ENCODE measurements at regions not wholly inside any gene's neighbourhood (a gene's known extent, or its start where the extent isn't known, plus 50 kb on each side); places are given as distances from the start of the nearest gene placed in this dataset.

DNA sequence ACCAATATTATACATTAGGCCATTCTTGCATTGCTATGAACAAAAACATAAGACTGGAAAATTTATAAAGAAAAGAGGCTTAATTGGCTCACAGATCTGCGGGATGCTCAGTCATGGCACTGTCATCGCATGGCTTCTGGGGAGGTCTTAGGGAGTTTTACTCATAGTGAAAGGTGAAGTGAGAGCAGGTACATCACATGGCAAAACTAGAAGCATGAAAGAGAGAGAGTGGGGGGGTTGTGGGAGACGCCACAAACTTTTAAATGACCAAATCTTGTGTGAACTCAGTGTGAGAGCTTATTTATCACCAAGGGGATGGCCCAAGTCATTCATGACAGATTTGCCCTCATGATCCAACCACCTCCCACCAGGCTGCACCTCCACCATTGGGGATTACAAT is 398.3 kb upstream of the EDIL3 start:
- TF ChIP-seq POLR2A (IDR thresholded peaks at IDR 0.05; ENCODE audit: insufficient read depth in 1 of 2, low read depth in 2 of 2, low read length in 2 of 2) (no peak), EP300 (IDR thresholded peaks at IDR 0.05; ENCODE audit: low read depth in 2 of 2, low read length in 2 of 2) (no peak), EP300 (CRISPR knock-in tag; IDR thresholded peaks at IDR 0.05; ENCODE audit: borderline replicate concordance) (no peak), ZNF556 (CRISPR knock-in tag; IDR thresholded peaks at IDR 0.05; ENCODE audit: borderline replicate concordance) (no peak), DPF2 (CRISPR knock-in tag; IDR thresholded peaks at IDR 0.05; ENCODE audit: borderline replicate concordance, low read depth) (no peak), ZNF264 (CRISPR knock-in tag; IDR thresholded peaks at IDR 0.05) (no peak), ZNF446 (CRISPR knock-in tag; IDR thresholded peaks at IDR 0.05) (no peak), NR2C2 (CRISPR knock-in tag; IDR thresholded peaks at IDR 0.05; ENCODE audit: borderline replicate concordance) (no peak), TOE1 (CRISPR knock-in tag; IDR thresholded peaks at IDR 0.05) (no peak), GATAD2A (CRISPR knock-in tag; IDR thresholded peaks at IDR 0.05) (no peak)
- TF ChIP-seq, protein P1, sequence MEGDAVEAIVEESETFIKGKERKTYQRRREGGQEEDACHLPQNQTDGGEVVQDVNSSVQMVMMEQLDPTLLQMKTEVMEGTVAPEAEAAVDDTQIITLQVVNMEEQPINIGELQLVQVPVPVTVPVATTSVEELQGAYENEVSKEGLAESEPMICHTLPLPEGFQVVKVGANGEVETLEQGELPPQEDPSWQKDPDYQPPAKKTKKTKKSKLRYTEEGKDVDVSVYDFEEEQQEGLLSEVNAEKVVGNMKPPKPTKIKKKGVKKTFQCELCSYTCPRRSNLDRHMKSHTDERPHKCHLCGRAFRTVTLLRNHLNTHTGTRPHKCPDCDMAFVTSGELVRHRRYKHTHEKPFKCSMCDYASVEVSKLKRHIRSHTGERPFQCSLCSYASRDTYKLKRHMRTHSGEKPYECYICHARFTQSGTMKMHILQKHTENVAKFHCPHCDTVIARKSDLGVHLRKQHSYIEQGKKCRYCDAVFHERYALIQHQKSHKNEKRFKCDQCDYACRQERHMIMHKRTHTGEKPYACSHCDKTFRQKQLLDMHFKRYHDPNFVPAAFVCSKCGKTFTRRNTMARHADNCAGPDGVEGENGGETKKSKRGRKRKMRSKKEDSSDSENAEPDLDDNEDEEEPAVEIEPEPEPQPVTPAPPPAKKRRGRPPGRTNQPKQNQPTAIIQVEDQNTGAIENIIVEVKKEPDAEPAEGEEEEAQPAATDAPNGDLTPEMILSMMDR (CRISPR knock-in tag; IDR thresholded peaks at IDR 0.05): no peak
- TF ChIP-seq, protein P2, sequence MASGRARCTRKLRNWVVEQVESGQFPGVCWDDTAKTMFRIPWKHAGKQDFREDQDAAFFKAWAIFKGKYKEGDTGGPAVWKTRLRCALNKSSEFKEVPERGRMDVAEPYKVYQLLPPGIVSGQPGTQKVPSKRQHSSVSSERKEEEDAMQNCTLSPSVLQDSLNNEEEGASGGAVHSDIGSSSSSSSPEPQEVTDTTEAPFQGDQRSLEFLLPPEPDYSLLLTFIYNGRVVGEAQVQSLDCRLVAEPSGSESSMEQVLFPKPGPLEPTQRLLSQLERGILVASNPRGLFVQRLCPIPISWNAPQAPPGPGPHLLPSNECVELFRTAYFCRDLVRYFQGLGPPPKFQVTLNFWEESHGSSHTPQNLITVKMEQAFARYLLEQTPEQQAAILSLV (CRISPR knock-in tag; IDR thresholded peaks at IDR 0.05; ENCODE audit: borderline replicate concordance): no peak
- TF ChIP-seq, protein P3, sequence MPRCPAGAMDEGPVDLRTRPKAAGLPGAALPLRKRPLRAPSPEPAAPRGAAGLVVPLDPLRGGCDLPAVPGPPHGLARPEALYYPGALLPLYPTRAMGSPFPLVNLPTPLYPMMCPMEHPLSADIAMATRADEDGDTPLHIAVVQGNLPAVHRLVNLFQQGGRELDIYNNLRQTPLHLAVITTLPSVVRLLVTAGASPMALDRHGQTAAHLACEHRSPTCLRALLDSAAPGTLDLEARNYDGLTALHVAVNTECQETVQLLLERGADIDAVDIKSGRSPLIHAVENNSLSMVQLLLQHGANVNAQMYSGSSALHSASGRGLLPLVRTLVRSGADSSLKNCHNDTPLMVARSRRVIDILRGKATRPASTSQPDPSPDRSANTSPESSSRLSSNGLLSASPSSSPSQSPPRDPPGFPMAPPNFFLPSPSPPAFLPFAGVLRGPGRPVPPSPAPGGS (CRISPR knock-in tag; IDR thresholded peaks at IDR 0.05): no peak
- TF ChIP-seq, protein P4, sequence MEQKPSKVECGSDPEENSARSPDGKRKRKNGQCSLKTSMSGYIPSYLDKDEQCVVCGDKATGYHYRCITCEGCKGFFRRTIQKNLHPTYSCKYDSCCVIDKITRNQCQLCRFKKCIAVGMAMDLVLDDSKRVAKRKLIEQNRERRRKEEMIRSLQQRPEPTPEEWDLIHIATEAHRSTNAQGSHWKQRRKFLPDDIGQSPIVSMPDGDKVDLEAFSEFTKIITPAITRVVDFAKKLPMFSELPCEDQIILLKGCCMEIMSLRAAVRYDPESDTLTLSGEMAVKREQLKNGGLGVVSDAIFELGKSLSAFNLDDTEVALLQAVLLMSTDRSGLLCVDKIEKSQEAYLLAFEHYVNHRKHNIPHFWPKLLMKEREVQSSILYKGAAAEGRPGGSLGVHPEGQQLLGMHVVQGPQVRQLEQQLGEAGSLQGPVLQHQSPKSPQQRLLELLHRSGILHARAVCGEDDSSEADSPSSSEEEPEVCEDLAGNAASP (CRISPR knock-in tag; IDR thresholded peaks at IDR 0.05; ENCODE audit: borderline replicate concordance): no peak
- TF ChIP-seq, protein P5, sequence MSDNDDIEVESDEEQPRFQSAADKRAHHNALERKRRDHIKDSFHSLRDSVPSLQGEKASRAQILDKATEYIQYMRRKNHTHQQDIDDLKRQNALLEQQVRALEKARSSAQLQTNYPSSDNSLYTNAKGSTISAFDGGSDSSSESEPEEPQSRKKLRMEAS (IDR thresholded peaks at IDR 0.05): no peak

Measured in HepG2 (cell line).